ENCODE measurements at regions not wholly inside any gene's neighbourhood (a gene's known extent, or its start where the extent isn't known, plus 50 kb on each side); places are given as distances from the start of the nearest gene placed in this dataset.
A peak's percentile ranks its signal among the peaks of the same experiment; 100 is the strongest.

DNA sequence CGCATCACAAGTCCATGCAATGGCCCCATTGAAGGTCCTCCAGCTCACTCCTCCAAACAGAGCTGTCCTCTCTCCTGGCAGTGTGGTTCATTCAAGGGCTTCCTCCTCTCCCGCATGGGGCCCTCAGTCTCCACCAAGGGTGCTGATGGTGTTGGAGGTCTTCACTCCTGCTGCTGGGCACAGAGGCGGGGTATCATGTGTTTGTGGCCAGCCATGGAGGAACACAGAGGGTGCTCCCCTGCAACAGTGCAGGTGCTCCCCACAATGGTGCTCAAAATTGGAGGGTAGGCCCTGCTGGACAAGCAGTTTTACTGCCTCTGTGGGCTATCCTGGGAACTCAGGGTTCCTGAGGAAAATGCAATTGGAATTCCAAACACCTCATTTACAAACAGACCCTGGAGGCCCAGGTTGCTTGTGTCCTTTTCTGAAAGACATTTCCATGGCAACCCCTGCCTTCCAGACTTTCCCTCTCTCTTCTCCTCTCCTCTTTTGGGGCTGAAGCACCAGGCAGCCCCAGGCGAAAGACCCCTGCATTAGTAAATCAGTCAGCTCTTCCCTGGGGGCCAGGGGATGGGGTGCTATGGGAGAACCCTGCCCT, 256.0 kb downstream of the HAUS1 start:
- H3K9me3 Mint-ChIP-seq = peaks cover 12% of the 10 kb centered on the region
- ATAC-seq (peak; percentile 62), DNase-seq (ENCODE audit: low spot score) (no peak)
- TF ChIP-seq EMX1 (CRISPR knock-in tag; IDR thresholded peaks at IDR 0.05) (no peak), GTF2I (CRISPR knock-in tag; conservative IDR thresholded peaks at IDR 0.05) (no peak), AR (CRISPR knock-in tag; IDR thresholded peaks at IDR 0.05) (no peak), ZNF263 (CRISPR knock-in tag; IDR thresholded peaks at IDR 0.05; ENCODE audit: low read depth) (peak; percentile 68), CREM (CRISPR knock-in tag; IDR thresholded peaks at IDR 0.05) (no peak)
- POLR2A ChIA-PET = no interaction called here
- peaks cover 17% of the 10 kb centered on the region for H3K36me3 Mint-ChIP-seq
- H3K27me3 Mint-ChIP-seq (ENCODE audit: low read depth) = no peaks in the 10 kb centered on the region; the same call in none of the 2 replicates
- no peak overlapping the region for H3K27ac Mint-ChIP-seq
- H3K4me1 Mint-ChIP-seq = peaks cover 7% of the 10 kb centered on the region
- H3K4me3 Mint-ChIP-seq = no peak overlapping the region
- CTCF ChIA-PET = interaction anchor here (1.1 to 1.8 kb wide), 3 partner anchors 9 to 298 kb away, joined by 3 to 6 read pairs (median 5); no protein-coding TSS in a partner anchor

DNA sequence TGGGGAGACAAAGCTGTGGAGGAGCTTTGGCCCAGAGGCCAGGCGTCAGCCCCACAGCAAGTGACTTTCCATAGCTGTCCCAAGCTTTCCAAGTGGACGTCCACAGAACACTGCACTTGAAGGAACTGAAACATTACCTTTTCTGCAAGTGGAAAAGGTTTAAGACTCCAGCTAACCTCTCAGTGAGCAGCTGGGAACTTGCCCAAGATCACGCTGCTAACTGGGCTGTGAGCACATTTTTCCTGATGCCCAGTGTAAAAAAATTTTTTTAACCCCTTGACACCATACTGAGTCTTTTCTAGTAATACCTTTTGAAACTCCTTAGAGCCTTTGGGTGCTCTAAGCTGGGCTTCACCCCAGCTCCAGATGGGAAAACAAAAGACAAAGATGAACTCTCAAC, 256.7 kb downstream of the HAUS1 start:
- ATAC-seq = no peak
- Mint-ChIP-seq H3K4me1 (peaks cover 7% of the 10 kb centered on the region), H3K27ac (no peak overlapping the region), H3K4me3 (no peak overlapping the region), H3K36me3 (peaks cover 17% of the 10 kb centered on the region), H3K9me3 (peaks cover 12% of the 10 kb centered on the region), H3K27me3 (ENCODE audit: low read depth) (no peaks in the 10 kb centered on the region; the same call in none of the 2 replicates)
- DNase-seq (ENCODE audit: low spot score) = no peak
- CTCF ChIA-PET = interaction anchor here (1.1 to 1.6 kb wide), 4 partner anchors 8 to 297 kb away, joined by 3 to 6 read pairs (median 4); no protein-coding TSS in a partner anchor
- TF ChIP-seq, protein P1, sequence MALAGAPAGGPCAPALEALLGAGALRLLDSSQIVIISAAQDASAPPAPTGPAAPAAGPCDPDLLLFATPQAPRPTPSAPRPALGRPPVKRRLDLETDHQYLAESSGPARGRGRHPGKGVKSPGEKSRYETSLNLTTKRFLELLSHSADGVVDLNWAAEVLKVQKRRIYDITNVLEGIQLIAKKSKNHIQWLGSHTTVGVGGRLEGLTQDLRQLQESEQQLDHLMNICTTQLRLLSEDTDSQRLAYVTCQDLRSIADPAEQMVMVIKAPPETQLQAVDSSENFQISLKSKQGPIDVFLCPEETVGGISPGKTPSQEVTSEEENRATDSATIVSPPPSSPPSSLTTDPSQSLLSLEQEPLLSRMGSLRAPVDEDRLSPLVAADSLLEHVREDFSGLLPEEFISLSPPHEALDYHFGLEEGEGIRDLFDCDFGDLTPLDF (CRISPR knock-in tag; IDR thresholded peaks at IDR 0.05) = no peak
- TF ChIP-seq ELF4 (CRISPR knock-in tag; IDR thresholded peaks at IDR 0.05; ENCODE audit: low read depth) = no peak
- no peak for TF ChIP-seq MYBL2 (CRISPR knock-in tag; IDR thresholded peaks at IDR 0.05)
- TF ChIP-seq TCF7 (CRISPR knock-in tag; IDR thresholded peaks at IDR 0.05; ENCODE audit: low read depth) = no peak
- TF ChIP-seq TP53 (CRISPR knock-in tag; IDR thresholded peaks at IDR 0.05) = no peak
- TF ChIP-seq MLX (CRISPR knock-in tag; IDR thresholded peaks at IDR 0.05) = no peak
- TF ChIP-seq RELA (CRISPR knock-in tag; IDR thresholded peaks at IDR 0.05; ENCODE audit: borderline replicate concordance) = no peak
- no peak for TF ChIP-seq CREB1 (CRISPR knock-in tag; IDR thresholded peaks at IDR 0.05)
- TF ChIP-seq NR3C1 (CRISPR knock-in tag; conservative IDR thresholded peaks at IDR 0.05; ENCODE audit: low read depth) = no peak
- TF ChIP-seq GRHL2 (CRISPR knock-in tag; IDR thresholded peaks at IDR 0.05; ENCODE audit: insufficient replicate concordance, severe bottlenecking) = no peak
- no peak for TF ChIP-seq ZNF121 (CRISPR knock-in tag; IDR thresholded peaks at IDR 0.05)
- no peak for TF ChIP-seq GABPB1 (CRISPR knock-in tag; IDR thresholded peaks at IDR 0.05)
- POLR2A ChIA-PET = no interaction called here

DNA sequence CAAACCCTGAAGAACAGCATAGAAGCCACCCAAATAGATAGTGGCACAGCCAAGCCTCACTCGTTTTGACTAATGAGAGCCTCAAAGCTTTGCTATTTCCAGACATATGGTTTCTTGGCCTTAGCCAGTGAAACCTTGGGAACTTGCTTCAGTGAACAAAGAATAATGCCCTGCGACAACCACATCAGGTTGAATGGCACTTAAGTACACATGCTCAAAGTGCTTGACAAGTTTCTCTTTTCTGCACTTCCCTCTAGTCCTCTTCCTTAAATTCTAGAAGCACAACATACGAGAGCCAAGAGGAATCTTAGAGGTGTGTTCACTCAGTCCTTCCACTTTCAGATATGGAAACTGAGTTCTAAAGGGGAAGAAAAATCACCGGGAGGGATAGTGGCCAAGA, 258.3 kb downstream of the HAUS1 start:
- DNase-seq (ENCODE audit: low spot score) = no peak
- Mint-ChIP-seq H3K9me3 (peaks cover 12% of the 10 kb centered on the region), H3K4me1 (peaks cover 7% of the 10 kb centered on the region), H3K4me3 (no peak overlapping the region), H3K27me3 (ENCODE audit: low read depth) (no peaks in the 10 kb centered on the region; the same call in none of the 2 replicates), H3K27ac (no peak overlapping the region), H3K36me3 (peaks cover 17% of the 10 kb centered on the region)
- POLR2A ChIA-PET = no interaction called here
- CTCF ChIA-PET = interaction anchor here (0.7 to 1.0 kb wide), 2 partner anchors 81 to 190 kb away, joined by 3 read pairs; no protein-coding TSS in a partner anchor
- ATAC-seq = no peak
- TF ChIP-seq AR (CRISPR knock-in tag; IDR thresholded peaks at IDR 0.05) = no peak
- no peak for TF ChIP-seq RORB (CRISPR knock-in tag; IDR thresholded peaks at IDR 0.05)
- TF ChIP-seq, protein P2, sequence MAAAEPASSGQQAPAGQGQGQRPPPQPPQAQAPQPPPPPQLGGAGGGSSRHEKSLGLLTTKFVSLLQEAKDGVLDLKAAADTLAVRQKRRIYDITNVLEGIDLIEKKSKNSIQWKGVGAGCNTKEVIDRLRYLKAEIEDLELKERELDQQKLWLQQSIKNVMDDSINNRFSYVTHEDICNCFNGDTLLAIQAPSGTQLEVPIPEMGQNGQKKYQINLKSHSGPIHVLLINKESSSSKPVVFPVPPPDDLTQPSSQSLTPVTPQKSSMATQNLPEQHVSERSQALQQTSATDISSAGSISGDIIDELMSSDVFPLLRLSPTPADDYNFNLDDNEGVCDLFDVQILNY (CRISPR knock-in tag; IDR thresholded peaks at IDR 0.05) = no peak
- no peak for TF ChIP-seq CDX4 (CRISPR knock-in tag; IDR thresholded peaks at IDR 0.05; ENCODE audit: borderline replicate concordance)
- TF ChIP-seq SOX15 (CRISPR knock-in tag; IDR thresholded peaks at IDR 0.05) = no peak
- TF ChIP-seq OVOL2 (CRISPR knock-in tag; IDR thresholded peaks at IDR 0.05; ENCODE audit: borderline replicate concordance) = no peak
- no peak for TF ChIP-seq ZNF671 (CRISPR knock-in tag; IDR thresholded peaks at IDR 0.05)
- TF ChIP-seq TCF7 (CRISPR knock-in tag; IDR thresholded peaks at IDR 0.05; ENCODE audit: low read depth) = no peak
- TF ChIP-seq ATF1 (CRISPR knock-in tag; IDR thresholded peaks at IDR 0.05) = no peak
